ENCODE measurements at regions not wholly inside any gene's neighbourhood (a gene's known extent, or its start where the extent isn't known, plus 50 kb on each side); places are given as distances from the start of the nearest gene placed in this dataset.
A peak's percentile ranks its signal among the peaks of the same experiment; 100 is the strongest.

DNA sequence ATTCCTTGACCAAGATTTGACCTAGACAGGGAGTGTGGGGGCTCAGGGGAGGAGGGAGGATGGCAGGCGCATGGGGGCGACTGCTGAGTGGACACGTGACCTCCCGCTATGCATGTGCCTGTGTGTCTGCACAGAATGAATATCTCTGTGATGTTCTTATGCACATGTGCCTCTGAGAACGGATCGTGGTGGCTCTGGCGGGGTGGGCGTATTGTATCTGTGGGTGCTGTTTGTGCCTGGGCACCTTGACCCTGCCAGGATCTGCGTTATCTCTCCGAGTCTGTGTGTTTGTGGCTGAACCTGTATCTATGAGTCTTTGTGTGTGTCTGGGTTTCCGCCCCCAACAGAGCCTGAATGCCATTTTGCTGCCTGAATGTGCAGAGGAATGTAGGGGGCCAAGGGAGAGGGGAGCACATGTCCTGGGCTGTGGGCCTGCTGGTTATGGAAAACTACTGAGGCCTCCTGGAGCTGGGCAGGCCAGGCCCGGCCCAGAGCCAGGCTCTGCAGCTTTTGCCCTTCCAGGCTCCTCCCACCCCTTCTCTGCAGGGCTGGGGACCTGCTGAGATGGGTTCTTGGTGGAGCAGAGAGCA, 102.5 kb downstream of the EBNA1BP2 start (continued):
- TF ChIP-seq ZNF614 (CRISPR knock-in tag; IDR thresholded peaks at IDR 0.05; ENCODE audit: borderline replicate concordance): no peak
- 0 out of 4 replicates have a peak, but pooled peaks of 1 of the 2 experiments have one; percentile 29 for TF ChIP-seq POLR2A (IDR thresholded peaks at IDR 0.05; ENCODE audit: insufficient read depth in 1 of 2, low read depth in 2 of 2, low read length in 2 of 2)
- TF ChIP-seq, protein P1, sequence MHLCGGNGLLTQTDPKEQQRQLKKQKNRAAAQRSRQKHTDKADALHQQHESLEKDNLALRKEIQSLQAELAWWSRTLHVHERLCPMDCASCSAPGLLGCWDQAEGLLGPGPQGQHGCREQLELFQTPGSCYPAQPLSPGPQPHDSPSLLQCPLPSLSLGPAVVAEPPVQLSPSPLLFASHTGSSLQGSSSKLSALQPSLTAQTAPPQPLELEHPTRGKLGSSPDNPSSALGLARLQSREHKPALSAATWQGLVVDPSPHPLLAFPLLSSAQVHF (CRISPR knock-in tag; IDR thresholded peaks at IDR 0.05): no peak
- TF ChIP-seq NAIF1 (CRISPR knock-in tag; IDR thresholded peaks at IDR 0.05; ENCODE audit: borderline replicate concordance): no peak
- TF ChIP-seq EP300 (IDR thresholded peaks at IDR 0.05; ENCODE audit: low read depth in 2 of 2, low read length in 2 of 2): peak in 1 of 2 experiments; percentile 62; a peak in 2 of 4 replicates
- TF ChIP-seq EP300 (CRISPR knock-in tag; IDR thresholded peaks at IDR 0.05; ENCODE audit: borderline replicate concordance): no peak
- TF ChIP-seq ZMYM4 (CRISPR knock-in tag; IDR thresholded peaks at IDR 0.05): peak; percentile 35; the same call in 1 of the 2 replicates
- TF ChIP-seq GABPB1 (CRISPR knock-in tag; IDR thresholded peaks at IDR 0.05): 0 out of 2 replicates have a peak, but pooled peaks have one; percentile 22
- no peak for TF ChIP-seq ZNF367 (CRISPR knock-in tag; IDR thresholded peaks at IDR 0.05; ENCODE audit: borderline replicate concordance)
- TF ChIP-seq, protein P2, sequence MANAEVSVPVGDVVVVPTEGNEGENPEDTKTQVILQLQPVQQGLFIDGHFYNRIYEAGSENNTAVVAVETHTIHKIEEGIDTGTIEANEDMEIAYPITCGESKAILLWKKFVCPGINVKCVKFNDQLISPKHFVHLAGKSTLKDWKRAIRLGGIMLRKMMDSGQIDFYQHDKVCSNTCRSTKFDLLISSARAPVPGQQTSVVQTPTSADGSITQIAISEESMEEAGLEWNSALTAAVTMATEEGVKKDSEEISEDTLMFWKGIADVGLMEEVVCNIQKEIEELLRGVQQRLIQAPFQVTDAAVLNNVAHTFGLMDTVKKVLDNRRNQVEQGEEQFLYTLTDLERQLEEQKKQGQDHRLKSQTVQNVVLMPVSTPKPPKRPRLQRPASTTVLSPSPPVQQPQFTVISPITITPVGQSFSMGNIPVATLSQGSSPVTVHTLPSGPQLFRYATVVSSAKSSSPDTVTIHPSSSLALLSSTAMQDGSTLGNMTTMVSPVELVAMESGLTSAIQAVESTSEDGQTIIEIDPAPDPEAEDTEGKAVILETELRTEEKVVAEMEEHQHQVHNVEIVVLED (CRISPR knock-in tag; IDR thresholded peaks at IDR 0.05; ENCODE audit: borderline replicate concordance): no peak
- TF ChIP-seq, protein P3, sequence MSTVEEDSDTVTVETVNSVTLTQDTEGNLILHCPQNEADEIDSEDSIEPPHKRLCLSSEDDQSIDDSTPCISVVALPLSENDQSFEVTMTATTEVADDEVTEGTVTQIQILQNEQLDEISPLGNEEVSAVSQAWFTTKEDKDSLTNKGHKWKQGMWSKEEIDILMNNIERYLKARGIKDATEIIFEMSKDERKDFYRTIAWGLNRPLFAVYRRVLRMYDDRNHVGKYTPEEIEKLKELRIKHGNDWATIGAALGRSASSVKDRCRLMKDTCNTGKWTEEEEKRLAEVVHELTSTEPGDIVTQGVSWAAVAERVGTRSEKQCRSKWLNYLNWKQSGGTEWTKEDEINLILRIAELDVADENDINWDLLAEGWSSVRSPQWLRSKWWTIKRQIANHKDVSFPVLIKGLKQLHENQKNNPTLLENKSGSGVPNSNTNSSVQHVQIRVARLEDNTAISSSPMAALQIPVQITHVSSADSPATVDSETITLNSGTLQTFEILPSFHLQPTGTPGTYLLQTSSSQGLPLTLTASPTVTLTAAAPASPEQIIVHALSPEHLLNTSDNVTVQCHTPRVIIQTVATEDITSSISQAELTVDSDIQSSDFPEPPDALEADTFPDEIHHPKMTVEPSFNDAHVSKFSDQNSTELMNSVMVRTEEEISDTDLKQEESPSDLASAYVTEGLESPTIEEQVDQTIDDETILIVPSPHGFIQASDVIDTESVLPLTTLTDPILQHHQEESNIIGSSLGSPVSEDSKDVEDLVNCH (CRISPR knock-in tag; IDR thresholded peaks at IDR 0.05): no peak
- TF ChIP-seq, protein P4, sequence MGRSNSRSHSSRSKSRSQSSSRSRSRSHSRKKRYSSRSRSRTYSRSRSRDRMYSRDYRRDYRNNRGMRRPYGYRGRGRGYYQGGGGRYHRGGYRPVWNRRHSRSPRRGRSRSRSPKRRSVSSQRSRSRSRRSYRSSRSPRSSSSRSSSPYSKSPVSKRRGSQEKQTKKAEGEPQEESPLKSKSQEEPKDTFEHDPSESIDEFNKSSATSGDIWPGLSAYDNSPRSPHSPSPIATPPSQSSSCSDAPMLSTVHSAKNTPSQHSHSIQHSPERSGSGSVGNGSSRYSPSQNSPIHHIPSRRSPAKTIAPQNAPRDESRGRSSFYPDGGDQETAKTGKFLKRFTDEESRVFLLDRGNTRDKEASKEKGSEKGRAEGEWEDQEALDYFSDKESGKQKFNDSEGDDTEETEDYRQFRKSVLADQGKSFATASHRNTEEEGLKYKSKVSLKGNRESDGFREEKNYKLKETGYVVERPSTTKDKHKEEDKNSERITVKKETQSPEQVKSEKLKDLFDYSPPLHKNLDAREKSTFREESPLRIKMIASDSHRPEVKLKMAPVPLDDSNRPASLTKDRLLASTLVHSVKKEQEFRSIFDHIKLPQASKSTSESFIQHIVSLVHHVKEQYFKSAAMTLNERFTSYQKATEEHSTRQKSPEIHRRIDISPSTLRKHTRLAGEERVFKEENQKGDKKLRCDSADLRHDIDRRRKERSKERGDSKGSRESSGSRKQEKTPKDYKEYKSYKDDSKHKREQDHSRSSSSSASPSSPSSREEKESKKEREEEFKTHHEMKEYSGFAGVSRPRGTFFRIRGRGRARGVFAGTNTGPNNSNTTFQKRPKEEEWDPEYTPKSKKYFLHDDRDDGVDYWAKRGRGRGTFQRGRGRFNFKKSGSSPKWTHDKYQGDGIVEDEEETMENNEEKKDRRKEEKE (IDR thresholded peaks at IDR 0.05): no peak
- TF ChIP-seq NFE2L1 (CRISPR knock-in tag; IDR thresholded peaks at IDR 0.05; ENCODE audit: borderline replicate concordance): no peak
- no peak for TF ChIP-seq ETV6 (CRISPR knock-in tag; conservative IDR thresholded peaks at IDR 0.05)
- TF ChIP-seq, protein P5, sequence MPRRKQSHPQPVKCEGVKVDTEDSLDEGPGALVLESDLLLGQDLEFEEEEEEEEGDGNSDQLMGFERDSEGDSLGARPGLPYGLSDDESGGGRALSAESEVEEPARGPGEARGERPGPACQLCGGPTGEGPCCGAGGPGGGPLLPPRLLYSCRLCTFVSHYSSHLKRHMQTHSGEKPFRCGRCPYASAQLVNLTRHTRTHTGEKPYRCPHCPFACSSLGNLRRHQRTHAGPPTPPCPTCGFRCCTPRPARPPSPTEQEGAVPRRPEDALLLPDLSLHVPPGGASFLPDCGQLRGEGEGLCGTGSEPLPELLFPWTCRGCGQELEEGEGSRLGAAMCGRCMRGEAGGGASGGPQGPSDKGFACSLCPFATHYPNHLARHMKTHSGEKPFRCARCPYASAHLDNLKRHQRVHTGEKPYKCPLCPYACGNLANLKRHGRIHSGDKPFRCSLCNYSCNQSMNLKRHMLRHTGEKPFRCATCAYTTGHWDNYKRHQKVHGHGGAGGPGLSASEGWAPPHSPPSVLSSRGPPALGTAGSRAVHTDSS (CRISPR knock-in tag; conservative IDR thresholded peaks at IDR 0.05): no peak
- no peak for TF ChIP-seq ZNF383 (CRISPR knock-in tag; IDR thresholded peaks at IDR 0.05; ENCODE audit: borderline replicate concordance)
- peak; percentile 63; the same call in 1 of the 2 replicates for TF ChIP-seq ZNF788 (CRISPR knock-in tag; IDR thresholded peaks at IDR 0.05; ENCODE audit: borderline replicate concordance)
- TF ChIP-seq MBNL3 (CRISPR knock-in tag; conservative IDR thresholded peaks at IDR 0.05): no peak
- peak; percentile 15; the same call in 1 of the 2 replicates for TF ChIP-seq RCOR2 (CRISPR knock-in tag; IDR thresholded peaks at IDR 0.05)
- TF ChIP-seq ZNF598 (CRISPR knock-in tag; IDR thresholded peaks at IDR 0.05; ENCODE audit: borderline replicate concordance): no peak
- TF ChIP-seq, protein P6, sequence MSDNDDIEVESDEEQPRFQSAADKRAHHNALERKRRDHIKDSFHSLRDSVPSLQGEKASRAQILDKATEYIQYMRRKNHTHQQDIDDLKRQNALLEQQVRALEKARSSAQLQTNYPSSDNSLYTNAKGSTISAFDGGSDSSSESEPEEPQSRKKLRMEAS (IDR thresholded peaks at IDR 0.05): peak; percentile 57; the same call in 1 of the 2 replicates

Data from HepG2 (cell line).